ES-I3 (cell line): ENCODE measurements at regions not wholly inside any gene's neighbourhood (a gene's known extent, or its start where the extent isn't known, plus 50 kb on each side); places are given as distances from the start of the nearest gene placed in this dataset.
"Not testable (repeated sequence)": the region's sequence is repeated elsewhere in the genome, so short reads cannot be mapped to it uniquely, and the experiment has no call there.

ENCODE experiments used
- H3K36me3 ChIP-seq: 2 replicates; pipeline ENCODE4 v1.6.1; 2013; ENCODE audit warnings: mild to moderate bottlenecking, low read length, control low read depth, moderate library complexity; ENCODE audit not compliant: insufficient read depth
- H3K4me1 ChIP-seq: 2 replicates; pipeline ENCODE4 v1.6.1; 2013; ENCODE audit warnings: mild to moderate bottlenecking, control low read depth, low read length; ENCODE audit not compliant: insufficient read depth
- H3K9ac ChIP-seq: 2 replicates; pipeline ENCODE4 v1.6.1; 2013; ENCODE audit warnings: low read depth, mild to moderate bottlenecking, low read length, moderate library complexity
- H3K9me3 ChIP-seq: 2 replicates; pipeline ENCODE4 v1.6.1; 2013; ENCODE audit warnings: mild to moderate bottlenecking, low read length, moderate library complexity; ENCODE audit not compliant: control insufficient read depth, insufficient read depth

DNA sequence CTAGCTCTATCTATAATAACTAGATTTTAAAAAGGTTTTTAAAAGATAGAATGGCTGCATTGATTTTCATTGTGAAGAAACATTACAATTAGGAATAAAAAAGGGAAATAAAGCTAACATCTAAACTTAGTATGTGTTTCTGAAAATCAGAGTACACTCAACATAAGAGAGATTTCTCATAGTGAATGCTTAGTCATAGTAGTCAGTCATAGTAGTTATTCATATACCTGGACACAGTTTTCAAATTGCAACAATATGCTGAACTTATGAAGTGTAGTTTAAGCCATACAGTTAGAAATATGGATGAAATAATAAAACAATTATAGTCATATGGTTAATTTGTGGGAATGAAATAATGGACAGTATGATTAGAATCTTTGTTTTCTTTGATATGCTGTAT, 273.0 kb upstream of the CTNND2 start:
- no peaks in the 10 kb centered on the region for H3K36me3 ChIP-seq
- H3K9me3 ChIP-seq: peaks cover 4% of the 10 kb centered on the region; the same call in 1 of the 2 replicates
- H3K4me1 ChIP-seq: peaks cover 23% of the 10 kb centered on the region
- H3K9ac ChIP-seq: no peak overlapping the region

DNA sequence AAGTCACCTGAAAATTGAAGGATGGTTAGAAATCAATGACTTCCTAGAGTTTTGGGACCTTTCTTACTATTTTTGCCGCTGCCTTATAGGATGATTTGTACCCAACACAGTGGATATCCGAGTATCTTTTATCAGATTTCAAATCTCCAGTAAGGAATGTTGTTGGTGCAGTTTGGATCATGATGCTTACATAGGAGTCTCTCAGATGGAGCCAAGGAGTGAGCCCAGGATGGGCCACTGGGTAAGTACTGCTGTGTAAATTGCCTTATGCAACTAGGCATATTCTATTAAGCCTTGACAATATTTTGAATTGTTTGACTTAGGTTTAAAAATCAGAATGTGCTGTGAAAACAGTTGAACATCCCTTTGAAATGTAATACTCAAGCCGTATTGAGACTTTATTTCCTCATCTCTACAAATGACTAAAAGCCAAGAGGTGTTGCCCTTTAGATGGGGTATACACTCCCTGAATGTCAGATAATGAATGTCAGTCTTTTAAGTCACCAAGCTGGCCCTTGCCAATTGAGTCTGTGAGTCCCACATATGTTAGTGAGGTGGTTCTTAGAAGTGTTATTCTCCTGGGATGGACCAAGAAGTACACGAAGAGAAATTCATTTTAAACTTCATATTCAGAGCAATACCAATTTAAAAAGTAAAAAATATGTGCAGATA, 271.8 kb upstream of the CTNND2 start:
- Histone ChIP-seq H3K4me1 (peaks cover 23% of the 10 kb centered on the region), H3K9me3 (peaks cover 4% of the 10 kb centered on the region; the same call in 1 of the 2 replicates), H3K9ac (no peak overlapping the region), H3K36me3 (no peaks in the 10 kb centered on the region)

DNA sequence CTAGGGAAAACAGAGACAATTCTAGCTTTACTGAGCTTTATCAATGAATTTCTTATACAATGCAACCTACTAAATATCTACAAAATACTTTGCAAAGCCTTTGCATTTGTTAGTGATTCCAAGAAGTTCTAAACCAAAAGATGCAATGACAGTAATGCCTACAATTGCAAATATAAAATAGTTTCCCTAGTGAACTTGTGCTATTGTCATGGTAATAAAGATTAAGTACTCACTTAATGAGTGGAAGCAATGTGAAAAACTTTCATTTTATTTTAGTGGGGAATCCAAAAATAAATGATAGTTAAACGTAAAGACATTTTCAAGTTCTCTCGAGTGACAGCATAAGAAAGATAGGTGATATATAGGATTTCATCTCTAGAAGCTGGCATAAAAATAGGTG, 270.5 kb upstream of the CTNND2 start:
- peaks cover 23% of the 10 kb centered on the region for H3K4me1 ChIP-seq
- H3K9me3 ChIP-seq: peaks cover 4% of the 10 kb centered on the region; the same call in 1 of the 2 replicates
- no peak overlapping the region for H3K9ac ChIP-seq
- H3K36me3 ChIP-seq: no peaks in the 10 kb centered on the region

DNA sequence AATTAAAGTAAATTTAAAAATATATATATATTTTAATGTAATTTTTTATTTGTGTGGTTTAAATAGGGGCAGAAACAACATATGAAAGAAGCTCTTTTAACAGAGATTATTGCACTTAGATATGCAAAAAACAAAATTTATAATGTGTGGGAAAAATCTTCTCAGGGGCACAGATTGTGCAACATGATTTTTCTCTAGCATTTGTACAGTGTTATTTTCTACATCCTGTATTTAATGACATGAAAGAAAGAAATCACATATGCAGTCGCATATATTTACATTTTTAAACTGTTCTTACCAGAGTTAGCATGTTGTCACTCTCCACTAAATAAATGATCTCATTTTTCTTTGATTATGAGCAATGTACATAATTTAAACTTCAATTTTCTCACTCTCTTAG, 265.3 kb upstream of the CTNND2 start:
- peaks cover 12% of the 10 kb centered on the region for H3K4me1 ChIP-seq
- no peak overlapping the region for H3K9ac ChIP-seq
- H3K36me3 ChIP-seq: no peaks in the 10 kb centered on the region
- no peaks in the 10 kb centered on the region for H3K9me3 ChIP-seq

DNA sequence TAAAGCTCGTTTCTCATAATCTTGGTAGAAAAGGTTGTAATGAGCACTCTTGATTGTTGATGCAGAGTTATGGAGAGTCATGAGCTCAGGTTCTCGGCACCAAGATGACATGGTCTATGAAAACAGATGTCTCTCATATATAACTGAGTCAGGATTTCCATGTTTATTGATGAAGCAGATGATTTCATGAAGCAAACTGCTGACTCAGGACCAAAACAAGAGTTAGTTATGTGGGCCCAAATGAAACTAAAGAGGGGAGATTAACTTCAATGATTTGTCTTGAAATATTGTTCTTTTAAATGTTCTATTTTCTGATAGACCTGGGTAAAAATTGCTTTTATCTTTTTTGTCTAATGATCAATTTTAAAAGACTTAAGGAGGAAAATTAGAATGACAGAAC, 258.6 kb upstream of the CTNND2 start:
- Histone ChIP-seq H3K9me3 (no peaks in the 10 kb centered on the region), H3K4me1 (no peaks in the 10 kb centered on the region), H3K36me3 (no peaks in the 10 kb centered on the region), H3K9ac (no peak overlapping the region)

DNA sequence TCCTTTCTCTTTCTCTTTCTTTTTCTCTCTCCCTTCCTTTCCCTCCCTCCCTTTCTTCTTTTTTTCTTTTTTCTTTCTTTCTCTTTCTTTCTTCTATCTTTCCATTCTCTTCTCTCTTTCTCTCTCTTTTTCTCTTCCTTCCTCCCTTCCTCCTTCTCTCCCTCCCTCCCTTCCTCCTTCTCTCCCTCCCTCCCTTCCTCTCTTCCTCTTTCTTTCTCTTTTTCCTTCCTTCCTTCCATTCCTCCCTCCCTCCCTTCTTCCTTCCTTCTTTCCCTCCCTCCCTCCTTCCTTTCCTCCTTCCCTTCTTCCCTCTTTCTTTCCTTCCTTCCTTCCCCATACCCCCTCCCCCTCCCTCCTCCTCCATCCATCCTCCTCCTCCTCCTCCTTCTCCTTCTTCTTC, 243.3 kb upstream of the CTNND2 start:
- 0 out of 2 replicates have a peak, but pooled peaks cover 3% of the 10 kb centered on the region for H3K9me3 ChIP-seq
- H3K4me1 ChIP-seq: no peaks in the 10 kb centered on the region
- no peaks in the 10 kb centered on the region for H3K36me3 ChIP-seq
- H3K9ac ChIP-seq: no peak overlapping the region

DNA sequence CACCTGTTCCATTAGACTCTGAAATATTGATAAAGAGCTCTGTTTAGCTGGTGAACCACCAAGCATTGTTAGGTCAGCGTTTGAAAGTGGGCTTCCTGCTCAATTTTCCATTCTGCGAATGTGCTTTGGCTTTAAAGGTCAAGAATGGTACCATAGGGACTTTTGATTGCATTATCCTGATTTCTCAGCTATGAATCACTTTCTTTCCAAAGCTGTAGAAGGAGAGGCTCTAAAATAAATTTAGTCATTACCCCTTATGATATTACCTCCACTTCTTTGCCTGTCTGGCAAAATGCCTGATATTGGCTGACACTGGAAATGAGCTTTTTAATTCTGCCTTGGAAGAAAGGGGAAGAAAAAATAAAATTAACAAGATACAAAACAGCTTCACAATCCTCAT, 237.2 kb upstream of the CTNND2 start:
- no peaks in the 10 kb centered on the region for H3K4me1 ChIP-seq
- no peaks in the 10 kb centered on the region for H3K36me3 ChIP-seq
- H3K9ac ChIP-seq: no peak overlapping the region
- 0 out of 2 replicates have a peak, but pooled peaks cover 3% of the 10 kb centered on the region for H3K9me3 ChIP-seq

DNA sequence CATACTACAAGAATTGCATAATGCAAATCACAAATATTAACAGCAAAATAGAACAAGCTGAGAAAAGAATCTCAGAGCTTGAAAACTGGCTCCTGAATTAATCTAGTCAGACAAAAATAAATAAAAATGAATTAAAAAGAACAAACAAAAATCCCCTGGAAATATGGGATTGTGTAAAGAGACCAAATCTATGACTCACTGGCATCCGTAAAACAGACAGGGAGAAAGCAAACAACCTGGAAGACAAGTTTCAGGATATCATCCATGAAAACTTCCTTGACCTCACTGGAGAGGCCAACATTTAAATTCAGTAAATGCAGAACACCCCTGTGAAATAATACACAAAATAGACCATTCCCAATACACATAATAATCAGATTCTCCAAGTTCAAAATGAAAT, 229.3 kb upstream of the CTNND2 start:
- 0 out of 2 replicates have a peak, but pooled peaks cover 2% of the 10 kb centered on the region for H3K9me3 ChIP-seq
- no peaks in the 10 kb centered on the region for H3K36me3 ChIP-seq
- no peak overlapping the region for H3K9ac ChIP-seq
- H3K4me1 ChIP-seq: no peaks in the 10 kb centered on the region

DNA sequence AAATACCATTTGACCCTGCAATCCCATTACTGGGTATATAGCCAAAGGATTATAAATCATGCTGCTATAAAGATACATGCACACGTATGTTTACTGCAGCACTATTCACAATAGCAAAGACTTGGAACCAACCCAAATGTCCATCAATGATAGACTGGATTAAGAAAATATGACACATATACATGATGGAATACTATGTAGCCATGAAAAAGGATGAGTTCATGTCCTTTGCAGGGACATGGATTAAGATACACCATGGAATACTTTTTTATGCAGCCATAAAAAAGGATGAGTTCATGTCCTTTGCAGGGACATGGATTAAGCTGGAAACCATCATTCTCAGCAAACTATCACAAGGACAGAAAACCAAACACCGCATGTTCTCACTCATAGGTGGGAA, 226.8 kb upstream of the CTNND2 start:
- not testable (repeated sequence) for H3K4me1 ChIP-seq, H3K36me3 ChIP-seq, H3K9ac ChIP-seq

DNA sequence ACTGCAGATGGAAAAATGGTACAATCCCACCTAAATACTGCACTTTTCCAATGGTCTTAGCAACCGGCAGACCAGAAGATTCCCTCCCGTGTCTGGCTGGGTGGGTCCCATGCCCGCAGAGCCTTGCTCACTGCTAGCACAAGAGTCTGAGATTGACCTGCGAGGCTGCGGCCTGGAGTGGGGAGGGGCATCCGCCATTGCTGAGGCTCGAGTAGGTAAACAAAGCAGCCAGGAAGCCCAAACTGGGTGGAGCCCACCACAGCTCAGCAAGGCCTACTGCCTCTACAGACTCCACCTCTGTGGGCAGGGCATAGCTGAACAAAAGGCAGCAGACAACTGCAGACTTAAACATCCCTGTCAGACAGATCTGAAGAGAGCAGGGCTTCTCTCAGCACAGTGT, 221.6 kb upstream of the CTNND2 start:
- no peaks in the 10 kb centered on the region for H3K9me3 ChIP-seq
- no peak overlapping the region for H3K9ac ChIP-seq
- H3K36me3 ChIP-seq: no peaks in the 10 kb centered on the region
- H3K4me1 ChIP-seq: no peaks in the 10 kb centered on the region

More for the DNA sequence above, 226.8 kb upstream of the CTNND2 start:
- H3K9me3 ChIP-seq: not testable (repeated sequence)

DNA sequence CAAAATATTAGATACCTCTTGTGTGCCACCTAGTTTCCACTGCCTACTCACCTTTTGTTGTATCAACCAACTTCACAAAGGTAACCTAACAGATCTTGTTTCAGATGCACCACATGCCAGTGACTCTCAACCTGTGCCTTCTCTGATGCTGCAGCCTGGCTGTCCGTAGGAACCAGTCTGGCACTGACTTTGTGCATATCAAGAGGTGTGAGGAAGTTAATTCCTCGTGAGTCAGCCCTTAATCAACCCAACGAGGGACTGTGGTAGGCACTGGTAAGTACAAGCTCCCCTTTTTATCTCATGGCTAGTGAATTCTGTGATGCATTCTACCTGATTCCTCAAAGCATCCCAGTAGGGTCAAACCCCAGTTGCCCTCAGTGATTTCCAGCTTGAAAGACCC, 215.4 kb upstream of the CTNND2 start:
- Histone ChIP-seq H3K4me1 (no peaks in the 10 kb centered on the region), H3K9me3 (no peaks in the 10 kb centered on the region), H3K36me3 (no peaks in the 10 kb centered on the region), H3K9ac (no peak overlapping the region)

DNA sequence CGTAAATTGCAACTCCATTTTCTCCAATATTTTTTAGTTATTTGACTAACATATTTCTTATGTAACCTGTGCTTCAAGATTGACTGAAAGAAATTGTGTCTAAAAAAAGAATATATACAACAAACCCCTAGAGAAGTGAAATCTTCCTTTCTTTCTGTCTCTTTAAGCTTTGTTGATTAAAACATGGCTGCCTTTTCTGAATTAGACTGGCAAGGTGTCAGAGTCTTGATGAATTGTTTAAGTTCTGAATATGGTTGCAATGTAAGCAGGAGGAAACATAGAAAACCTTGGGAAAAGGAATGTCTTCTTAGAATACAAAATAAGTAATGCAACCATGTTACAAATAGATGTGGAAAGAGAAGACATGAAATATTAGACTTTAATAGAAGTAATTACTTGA, 209.8 kb upstream of the CTNND2 start:
- Histone ChIP-seq H3K36me3 (no peaks in the 10 kb centered on the region), H3K9me3 (no peaks in the 10 kb centered on the region), H3K9ac (no peak overlapping the region), H3K4me1 (no peaks in the 10 kb centered on the region)

DNA sequence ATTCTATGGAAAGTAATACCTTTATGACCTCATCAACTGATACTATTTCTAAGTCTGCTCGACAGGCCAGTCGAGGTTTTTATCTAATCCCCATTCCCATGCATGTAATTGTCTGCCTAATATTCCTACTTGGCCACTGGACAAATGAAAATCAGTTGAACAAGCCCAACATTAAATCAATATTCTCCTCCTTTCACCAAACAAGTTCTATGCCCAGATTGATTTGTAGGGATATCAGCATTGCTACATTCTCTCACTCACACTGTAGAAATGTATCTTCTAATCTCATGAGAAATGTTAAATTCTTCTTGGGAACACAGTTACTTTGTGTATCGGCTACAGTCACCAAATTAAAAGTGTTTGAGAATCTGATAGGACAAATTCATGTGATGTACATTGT, 208.8 kb upstream of the CTNND2 start:
- H3K9ac ChIP-seq: no peak overlapping the region
- H3K9me3 ChIP-seq: no peaks in the 10 kb centered on the region
- no peaks in the 10 kb centered on the region for H3K4me1 ChIP-seq
- H3K36me3 ChIP-seq: no peaks in the 10 kb centered on the region

DNA sequence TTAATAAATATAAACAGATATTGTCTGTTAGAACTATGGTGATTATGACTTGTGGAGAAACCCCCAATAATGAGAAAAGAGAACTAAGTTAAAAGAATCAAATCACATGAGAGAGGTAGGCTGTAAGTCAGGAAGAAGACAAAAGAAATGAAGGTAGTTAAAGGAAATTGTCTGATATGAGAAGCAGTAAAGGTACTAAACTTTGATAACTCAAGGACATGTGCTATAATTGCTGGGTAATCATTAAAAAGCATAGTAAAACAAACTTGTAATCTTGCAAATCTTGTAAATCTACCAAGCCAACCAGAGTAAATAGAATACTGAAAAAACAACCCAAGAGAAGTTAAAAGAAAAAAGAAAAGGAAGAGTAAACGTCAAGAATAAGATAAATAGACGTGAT, 207.0 kb upstream of the CTNND2 start:
- Histone ChIP-seq H3K9ac (no peak overlapping the region), H3K36me3 (no peaks in the 10 kb centered on the region), H3K9me3 (no peaks in the 10 kb centered on the region), H3K4me1 (no peaks in the 10 kb centered on the region)

DNA sequence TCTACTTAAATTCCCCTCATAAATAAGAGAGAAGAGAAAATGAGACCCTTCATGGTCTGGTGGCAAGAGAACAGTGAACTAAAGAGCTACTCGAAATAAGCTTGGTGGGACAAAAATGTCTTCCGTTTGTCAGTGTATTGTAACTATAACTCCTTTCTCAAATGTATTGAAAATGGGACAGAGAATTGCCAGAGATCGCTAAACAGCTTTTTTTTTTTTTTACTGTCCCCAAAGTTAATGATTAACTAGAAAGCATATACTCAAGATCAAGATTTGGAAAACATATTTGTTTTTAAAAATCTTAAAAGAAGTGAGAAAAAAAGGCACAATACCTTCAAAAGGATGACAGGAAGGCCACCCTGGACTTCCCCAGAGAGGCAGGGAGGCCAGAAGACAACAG, 206.4 kb upstream of the CTNND2 start:
- H3K4me1 ChIP-seq: no peaks in the 10 kb centered on the region
- H3K9ac ChIP-seq: no peak overlapping the region
- no peaks in the 10 kb centered on the region for H3K36me3 ChIP-seq
- H3K9me3 ChIP-seq: no peaks in the 10 kb centered on the region
